Hematopoietic multipotent progenitor cell treated with erythropoietin and hydrocortisone succinate and interleukin-3 and kit ligand, for 8 days (in vitro differentiated cells): ENCODE measurements at regions not wholly inside any gene's neighbourhood (a gene's known extent, or its start where the extent isn't known, plus 50 kb on each side); places are given as distances from the start of the nearest gene placed in this dataset.

ENCODE experiments used
- DNase-seq: peaks from one replicate; pipeline ENCODE4 v3.0.0-alpha.2; 2015

DNA sequence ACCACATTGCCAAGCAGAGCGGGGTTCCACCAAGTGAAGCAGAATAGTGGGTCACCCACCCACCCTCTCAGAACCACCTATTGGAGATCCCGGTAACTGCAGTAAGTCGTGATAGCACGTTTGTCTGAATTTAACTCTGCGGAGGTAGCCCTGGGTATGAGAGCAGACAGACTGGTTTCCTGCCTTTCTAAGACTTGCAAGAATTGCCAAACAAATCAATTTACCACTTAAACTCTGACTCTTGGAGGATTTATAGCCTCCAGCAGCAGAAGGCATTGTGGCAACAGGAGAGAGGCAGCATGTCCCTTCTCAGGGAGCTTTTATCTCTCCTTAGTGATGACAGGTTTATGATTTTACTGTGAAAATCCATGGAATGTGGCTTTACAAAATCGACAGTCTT lies 287.9 kb upstream of the FMN2 start:
- DNase-seq: no peak

DNA sequence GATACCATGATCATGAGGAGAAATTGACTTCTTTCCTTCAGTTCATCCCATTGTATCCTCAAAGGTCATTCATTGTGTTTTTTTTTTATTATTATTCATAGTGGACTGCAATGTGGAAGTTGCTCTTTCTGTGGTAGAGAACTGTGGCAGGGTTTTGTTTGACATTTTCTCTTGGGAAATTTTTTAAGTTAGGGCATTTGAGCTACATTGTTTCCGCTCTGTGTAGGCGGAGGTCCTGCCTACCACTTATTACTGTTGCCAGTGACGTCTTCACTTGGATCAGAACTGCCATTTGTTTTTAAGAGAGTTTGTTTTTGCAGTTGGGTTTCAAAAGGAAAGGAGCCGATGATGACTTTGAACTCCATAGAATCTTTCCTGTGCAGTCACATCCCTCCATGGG lies 287.4 kb upstream of the FMN2 start:
- DNase-seq: no peak

DNA sequence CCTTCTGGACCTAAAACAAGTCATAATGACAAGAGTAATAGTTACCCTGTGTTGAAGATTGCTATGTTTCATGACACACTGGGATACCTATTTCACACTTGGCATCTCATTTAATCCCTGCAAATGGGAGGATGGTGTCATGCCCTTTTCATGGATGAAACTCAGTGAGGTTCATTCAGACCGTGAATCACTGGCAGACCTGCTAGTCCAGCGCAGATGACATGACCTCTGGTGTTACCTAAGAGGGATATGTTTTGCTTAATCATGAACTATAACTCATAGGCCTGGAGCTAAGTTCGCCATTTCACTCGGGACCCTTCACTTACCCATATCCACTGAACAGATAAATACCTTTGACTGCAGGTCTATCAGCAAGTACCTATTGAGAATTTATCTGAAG lies 286.6 kb upstream of the FMN2 start:
- no peak for DNase-seq

DNA sequence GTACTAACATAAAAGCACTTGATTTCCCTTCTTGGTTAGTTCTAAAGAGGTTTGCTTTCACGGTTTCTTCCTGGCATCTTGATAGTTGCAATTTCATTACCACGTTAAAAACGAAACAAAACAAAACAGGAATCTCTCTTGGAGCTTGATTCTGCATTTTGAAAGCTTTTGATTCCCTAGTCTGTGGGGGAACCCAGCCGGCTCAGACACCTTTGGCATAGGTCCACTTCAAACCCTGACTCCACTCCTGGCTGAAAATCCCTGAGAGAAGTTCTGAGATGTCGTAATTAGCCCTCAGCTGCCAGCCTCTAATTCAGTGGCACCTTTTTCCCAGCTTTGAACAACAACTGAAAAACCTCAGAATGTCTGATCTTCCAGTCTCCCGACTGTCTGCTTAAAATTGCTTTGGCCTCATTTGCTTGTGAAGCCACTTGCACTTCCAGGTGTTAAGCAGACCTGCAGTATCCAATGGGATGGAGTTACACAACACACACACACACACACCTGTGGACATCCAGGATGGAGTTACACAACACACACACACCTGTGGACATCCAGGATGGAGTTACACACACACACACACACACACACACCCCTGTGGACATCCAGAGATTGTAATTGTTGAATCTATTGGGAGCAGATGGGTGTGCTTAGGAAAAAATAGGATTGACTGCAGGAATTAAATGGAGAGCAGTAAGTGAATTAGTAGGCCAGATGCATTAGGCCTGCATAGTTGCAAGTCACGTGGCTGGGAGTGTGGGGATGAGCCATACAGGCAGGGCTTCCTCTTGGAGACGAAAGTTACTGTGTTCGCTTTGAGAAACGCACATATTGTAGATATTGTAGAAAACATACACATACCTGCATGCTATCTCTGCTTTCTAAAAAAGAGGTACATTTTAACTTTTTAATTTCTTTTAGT lies 285.6 kb upstream of the FMN2 start:
- no peak for DNase-seq

DNA sequence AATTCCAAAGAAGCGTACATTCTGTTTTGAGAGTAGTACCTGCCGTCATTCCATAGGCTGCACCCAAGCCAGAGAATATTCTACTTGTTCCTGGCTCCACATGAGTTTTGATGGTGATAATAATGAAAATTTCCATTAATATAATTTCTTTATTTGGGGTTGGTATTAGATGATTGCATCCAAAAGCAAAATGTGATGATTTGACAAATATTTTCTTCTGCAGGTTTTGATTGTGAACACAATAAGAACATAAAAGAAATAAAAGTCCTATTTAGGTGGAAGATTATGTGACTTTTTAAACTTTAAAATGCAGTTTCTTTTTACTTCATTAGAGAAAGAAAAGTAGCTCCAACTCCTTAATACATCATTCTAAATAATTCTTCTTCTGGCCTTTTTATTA lies 284.8 kb upstream of the FMN2 start:
- no peak for DNase-seq

DNA sequence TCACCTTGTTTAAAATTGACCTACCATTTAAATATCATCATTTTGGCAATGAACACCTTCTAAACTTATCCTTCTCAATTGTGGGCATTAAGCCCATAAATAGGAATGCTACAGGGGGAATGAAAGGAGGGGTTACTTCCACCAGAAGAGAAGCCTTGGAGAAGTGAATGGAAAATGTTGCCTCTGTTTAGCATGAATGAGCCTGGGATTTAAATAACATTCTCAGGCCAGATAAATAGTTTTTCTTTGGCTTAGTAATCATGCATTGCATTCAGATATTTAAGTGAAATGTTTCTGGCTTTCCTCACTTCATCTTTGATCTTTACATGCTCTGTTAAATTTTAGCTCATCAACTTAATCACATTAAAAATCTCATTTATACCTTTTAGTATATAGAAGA lies 284.3 kb upstream of the FMN2 start:
- DNase-seq: no peak

DNA sequence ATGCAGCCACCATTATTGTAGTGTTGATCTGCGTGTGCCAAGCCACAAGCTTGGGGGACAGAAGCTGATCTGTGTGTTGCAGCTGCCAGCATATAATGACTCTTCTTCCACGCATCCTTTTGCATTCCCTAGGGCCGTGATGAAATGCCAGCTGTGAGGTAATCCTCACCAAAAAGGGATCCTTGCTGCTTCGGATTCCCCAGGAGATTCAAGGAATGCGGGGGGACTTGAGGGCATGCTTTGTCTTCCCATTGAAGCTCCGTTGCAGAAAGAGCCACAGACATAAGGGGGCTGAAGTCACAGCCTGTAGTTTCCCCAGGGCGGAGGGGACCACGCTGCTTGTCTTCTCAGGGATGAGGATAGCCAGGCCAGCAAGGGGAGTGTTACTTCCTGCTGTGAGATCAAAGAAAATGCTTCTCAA lies 281.6 kb upstream of the FMN2 start:
- no peak for DNase-seq

DNA sequence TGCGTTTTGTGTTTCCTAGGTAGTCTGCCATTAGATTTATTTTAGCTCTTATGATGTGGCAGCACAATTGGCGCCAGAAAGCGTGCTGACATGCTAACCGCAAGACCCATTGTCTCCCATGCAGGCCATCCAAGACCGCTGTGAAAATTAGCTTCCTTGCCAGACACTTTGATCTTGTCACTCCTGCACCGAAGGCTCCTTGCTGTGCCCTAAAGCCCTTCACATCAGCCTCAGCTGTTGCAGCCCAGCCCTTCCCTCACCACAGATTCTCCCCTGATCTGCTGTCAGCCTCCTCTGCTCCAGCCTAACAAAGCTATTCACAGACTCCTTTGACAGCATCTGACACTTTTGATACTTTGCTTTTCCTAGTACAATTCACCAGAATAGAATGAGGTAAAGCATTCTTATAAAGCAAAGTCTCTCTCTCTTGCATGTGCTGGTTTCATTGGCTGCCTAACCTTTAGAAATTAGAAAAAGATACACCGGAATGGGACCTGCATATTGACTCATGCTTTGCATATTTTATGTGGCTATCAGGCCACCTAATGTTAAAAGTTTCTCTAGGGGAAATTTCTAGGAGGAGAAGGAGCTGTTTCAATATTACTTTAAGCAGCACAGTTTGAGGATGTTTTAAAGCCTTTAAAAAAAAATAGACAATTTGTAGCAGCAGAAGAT lies 280.3 kb upstream of the FMN2 start:
- DNase-seq: no peak

DNA sequence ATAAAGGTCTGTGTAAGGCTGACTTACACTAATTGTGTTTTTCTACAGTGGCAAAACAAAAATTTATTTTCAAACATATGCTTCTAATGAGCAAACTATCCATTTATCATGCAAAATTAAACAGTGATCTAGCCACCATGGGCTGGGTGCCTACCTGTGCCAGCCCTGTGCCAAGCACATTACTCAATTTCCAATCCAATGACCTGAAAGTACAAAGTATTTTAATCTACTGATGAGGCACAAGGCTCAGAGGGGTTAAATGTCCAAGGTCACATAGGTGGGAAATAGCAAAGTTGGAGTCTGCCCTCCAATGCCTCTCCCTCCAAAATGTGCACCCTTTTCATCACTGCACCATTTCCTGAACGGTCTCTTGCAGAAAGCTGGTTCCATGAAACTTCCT lies 279.1 kb upstream of the FMN2 start:
- DNase-seq: no peak

DNA sequence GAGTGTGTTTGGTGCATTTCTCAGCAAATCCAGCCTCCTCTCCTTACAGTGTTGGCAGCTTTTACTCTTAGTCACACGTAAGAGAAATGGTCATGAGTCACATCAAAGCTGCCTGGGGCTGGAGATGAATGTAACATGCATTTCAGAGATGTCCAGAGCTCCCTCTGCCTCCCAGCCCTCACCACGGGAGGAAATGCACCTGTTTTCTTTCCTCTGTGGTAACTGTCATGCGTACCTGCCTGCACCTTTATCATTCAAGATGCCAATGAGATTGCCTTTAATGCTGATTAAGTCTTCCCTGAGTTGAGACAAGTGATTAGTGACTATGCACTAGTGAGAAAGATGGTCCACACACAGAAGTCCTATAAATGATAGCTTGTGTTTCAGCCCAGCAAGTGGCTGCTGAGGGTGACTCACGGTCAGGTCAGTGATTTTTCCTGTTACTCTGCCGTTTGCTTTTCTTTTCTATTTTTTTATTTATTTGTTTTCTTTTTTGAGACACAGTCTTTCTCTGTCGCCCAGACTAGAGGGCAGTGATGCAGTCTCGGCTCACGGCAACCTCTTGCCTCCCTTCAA lies 277.3 kb upstream of the FMN2 start:
- no peak for DNase-seq

DNA sequence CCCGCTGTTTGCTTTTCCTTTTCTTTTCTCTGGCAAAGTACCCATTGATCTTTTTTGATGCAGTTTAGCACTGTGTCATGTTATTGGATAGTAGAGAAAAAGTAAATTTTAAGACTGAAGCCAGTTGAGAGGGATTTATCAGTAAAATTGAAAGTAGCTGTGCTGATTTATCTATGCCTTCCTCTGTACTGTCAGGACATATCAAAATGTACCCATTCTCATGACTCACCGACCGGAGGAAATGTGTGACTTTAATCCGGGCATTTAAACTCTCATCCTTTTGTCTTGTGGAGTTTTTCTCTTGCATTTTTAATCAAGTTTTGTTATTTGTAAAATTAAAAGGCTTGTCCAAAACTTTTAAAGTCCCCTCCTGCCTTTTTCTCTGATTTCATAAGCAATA lies 276.6 kb upstream of the FMN2 start:
- no peak for DNase-seq

DNA sequence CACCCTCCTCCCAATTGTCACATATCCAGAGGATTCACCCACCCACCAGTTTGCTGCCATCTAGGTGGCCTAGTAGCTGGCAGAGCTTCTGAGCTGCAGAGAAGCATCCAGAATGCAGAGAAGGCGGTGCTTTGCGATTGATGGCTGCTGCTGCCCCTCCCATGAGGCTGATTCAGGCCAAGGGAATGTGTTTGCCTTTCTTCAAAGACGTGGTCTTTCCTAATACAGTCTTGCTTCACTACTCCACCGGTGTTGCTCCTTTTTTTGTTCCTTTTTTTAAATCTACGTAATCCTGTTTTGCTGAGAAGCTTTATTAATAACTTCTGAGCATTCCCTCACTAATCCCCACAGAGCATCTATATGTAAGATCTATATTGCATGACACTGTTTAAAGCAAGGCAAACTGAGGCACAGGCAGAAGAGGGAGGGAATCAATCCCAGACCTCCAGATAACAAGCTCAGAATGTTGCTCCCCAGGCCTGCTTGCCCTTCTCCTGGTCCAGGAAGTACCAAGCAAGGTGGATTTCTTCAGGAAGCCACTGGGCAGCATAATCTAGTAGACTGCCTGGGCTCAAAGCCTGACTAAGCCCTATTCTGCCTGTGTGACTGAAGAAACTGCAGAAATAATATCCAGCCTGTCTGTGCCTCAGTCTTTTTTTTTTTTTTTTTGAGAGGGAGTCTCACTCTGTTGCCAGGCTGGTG lies 275.5 kb upstream of the FMN2 start:
- DNase-seq: no peak

DNA sequence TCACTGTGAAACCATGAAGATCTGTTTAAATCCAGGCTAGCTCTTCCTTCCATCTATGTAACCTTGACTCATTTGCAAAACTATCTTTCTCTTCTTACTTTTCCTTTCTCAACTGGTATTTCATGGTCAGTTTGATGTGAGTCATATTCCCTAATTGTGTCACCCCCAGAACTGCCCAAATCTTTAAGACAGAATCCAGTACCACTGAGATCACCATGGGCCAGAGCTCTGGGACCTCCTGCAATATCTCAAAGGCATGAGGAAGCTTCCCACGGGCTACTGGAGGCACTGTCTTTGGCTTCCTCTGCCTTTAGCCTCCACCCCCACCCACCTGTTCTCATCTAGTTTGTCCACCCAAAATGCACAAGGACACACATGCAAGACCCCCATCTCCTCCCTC lies 274.4 kb upstream of the FMN2 start:
- DNase-seq: no peak

DNA sequence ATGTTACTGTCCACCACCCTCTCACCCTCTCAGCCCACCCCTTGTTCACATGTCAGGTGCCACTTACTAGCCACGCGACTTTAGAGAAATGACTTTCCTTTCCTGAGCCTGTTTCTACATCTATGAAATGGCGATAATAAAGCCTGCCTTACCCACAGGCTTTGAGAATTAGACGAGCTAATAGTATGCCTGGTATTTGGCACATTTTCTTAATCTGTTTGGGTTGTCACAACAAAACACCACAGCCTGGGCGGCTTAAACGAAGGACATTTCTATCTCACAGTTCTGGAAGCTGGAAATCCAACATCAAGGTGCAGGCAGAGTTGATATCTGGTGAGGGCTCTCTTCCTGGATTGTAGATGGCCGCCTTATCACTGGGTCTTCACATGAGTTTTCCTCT lies 273.9 kb upstream of the FMN2 start:
- DNase-seq: no peak

DNA sequence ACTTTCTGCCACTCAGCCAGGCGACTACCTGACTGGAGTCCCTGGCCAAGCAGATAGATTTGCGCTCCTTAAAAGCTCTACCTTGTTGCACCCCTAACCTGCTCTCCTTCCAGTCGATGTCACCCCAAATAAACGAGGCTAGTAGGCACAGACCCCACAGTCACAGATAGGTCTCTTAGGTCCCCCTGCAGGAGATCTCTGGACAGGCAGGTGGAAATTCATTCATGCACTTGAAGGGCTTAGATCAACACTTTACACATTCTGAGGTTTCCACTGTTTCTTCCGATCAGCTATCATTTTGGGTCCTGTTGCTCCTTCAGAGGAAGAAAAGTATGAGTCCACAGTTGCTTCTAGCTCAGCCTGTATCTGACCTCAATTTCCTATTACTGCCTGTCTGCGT lies 272.6 kb upstream of the FMN2 start:
- peak; percentile 20 for DNase-seq

DNA sequence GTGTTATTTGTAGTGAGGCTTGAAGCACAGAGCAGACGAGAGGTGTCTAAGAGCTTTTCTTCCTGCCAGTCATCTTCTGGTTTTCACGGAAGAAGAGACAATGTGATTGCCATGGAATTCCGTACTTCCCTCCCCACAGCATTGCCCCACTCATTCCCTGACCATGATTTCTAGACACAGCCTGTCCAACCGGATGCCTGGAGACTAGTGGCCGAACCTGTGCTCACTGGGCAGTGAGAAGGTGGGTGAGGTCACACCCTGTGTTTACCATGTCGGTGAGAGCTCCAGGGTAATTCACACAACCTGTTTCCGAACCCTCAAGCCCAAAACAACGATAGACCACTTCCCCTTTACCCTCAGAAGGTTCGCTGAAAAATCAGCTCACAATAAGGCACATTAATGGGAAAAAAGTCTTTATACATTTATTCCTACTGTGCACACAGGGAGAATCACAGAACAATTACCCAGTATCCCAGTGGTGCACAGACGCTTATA lies 271.9 kb upstream of the FMN2 start:
- DNase-seq: no peak

DNA sequence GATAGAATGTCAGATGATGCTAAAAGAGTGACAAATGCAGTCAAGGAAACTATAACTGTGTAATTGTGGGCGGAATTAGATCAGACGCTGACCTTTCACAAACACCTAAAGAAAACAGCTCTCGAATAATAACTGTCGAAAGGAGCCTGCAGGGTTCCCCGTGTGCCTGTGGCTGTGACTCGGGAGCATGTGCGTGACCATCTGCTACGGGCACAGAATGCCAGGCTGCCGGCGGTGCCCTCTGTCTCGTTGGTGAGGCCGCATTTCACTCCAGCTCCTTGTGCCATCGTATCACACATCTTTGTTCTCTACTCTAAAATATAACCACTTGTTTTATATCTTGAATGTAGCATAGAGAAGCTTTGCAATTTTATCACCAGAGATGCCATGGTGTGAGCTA lies 267.8 kb upstream of the FMN2 start:
- DNase-seq: no peak

DNA sequence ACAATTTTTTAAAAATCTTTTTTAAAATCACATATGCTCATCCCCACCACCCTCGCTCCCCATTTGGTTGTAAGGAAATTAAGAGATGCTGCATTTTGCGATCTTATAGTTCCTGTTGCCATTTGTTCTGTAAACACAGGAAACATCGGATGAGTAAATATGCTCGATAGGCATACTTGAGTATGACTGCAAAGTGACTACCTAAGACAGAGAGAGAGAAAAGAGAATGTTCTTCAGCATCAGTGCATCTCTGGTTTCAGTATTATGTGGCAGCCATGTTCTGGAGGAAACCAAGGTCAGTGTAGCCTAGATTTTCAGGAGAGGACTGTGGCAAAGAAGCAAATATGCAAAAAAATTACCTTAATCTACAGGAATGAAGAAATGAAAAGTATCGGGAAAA lies 265.5 kb upstream of the FMN2 start:
- DNase-seq: no peak

DNA sequence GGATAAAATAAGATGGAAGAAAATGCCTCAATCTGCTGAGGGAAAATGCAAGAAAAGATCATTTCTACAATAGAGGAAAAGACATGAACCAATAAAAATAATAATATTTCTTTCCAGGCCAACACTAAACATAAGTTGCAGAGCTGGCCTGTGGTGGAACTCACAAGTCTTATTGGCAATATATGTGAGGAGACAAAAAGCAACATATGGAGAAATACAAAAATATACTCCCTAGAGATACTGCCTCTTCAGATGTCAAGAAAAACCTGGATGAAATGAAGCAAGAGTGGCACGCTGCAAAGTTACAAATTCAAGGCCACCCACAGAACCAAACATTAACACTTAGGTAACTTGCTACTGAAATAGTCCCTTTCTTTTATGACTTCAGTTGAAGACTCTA lies 264.9 kb upstream of the FMN2 start:
- DNase-seq: no peak

DNA sequence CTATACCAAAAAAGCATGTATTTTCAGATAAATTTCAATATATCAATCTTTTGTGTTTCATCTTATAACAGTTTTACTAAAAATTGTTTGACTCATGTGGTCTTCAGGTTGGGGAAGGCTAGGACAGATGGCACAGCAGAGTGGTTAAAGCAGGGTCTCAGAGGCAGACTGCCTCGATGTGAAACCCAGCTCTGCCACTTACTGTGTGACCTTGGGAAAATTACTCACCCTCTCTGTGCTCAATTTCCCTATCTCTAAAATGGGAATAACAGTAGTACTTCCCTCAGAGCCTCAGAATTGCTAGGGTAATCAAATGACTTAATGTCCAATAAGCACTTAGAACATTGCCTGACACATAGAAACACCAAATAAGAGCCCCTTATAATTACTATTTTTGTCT lies 262.1 kb upstream of the FMN2 start:
- DNase-seq: no peak

DNA sequence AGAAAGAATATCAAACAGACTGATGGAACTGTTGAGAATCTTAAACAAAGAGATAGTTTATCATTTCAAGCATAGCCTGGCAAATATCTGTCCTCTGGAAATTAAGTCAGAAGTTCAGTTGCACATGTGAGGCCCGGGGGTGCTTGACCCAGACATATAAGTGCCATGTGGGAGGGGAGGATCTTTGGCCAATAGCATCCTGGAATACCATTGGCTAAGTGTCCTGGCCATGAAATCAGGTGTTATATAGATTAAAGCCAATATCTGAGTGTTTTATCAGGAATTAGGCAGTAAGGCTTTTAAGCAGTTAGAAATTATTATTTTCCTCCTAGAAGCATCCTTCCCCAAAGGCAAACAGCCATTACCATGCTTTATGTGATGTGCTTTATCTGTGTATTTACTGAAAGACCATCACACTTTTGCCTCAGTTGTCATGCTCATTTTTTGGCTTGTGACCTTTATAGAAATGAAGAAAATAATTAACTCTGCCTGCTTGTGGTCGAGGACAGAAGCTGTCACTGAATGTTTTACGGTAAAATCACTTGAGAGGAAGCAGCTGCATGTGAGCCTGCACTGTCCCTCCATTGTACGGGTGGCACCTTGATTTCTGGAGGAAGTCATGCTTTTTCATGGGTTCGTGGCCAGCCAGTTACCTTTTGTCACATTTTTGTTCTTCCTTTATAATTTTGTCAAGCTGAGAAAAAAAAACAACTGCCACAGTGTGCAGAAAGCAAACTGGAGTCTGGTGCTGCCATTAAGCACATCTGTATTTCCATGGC lies 259.9 kb upstream of the FMN2 start:
- DNase-seq: no peak

DNA sequence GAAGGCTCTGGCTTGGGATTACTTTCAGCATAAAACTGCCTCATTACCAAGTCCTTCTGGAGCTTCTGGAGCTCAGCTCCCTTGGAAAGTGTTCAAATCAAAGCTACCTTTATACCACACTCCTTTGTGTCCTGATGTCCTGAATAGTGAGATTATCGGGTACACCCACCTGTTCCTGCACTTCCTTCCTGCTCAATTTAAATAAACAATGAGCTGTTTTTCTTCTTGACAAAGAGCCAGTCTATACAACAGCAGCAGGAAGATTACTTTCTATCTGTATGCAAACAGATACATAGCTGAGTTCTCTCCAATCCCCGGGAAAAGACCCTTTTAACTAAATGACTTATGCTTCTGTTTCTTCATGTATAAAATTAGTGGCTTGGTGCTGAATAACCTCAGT lies 258.0 kb upstream of the FMN2 start:
- DNase-seq: no peak
